ENCODE measurements at regions not wholly inside any gene's neighbourhood (a gene's known extent, or its start where the extent isn't known, plus 50 kb on each side); places are given as distances from the start of the nearest gene placed in this dataset.

DNA sequence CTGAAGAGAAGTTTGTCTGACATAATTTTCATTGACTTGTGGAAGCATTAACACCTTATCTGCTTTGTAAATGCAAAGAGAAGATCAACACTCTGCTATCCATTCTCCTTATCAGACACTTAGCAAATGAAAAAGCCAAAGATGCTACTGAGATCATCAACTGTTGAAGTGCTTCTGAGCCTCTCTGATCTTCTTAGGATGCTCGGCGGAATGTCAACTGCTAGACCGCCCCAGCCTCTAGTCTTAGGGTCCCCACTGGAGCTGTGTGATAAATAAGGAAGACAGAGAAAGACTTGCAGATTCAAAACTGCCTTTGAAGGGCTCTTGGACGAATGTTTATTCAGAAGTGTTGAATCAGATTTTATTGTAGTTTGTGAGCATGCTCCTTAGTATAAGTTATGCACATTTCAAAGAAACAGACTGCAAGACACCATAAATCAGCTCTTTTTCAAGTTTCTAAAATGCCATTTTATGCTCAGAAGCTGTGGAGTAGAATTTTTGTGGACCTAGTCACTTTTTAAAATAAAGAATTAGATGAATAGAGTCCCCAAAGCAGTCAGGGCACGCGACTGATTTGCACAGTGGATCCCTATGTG lies 197.9 kb downstream of the DIRAS2 start:
- intact Hi-C loops (cut with micrococcal nuclease; ENCODE audit: unreplicated experiment), result no loop called here
- H3K27ac Mint-ChIP-seq (ENCODE audit: unreplicated experiment), result no peak overlapping the region
- CTCF ChIA-PET, result no interaction called here

DNA sequence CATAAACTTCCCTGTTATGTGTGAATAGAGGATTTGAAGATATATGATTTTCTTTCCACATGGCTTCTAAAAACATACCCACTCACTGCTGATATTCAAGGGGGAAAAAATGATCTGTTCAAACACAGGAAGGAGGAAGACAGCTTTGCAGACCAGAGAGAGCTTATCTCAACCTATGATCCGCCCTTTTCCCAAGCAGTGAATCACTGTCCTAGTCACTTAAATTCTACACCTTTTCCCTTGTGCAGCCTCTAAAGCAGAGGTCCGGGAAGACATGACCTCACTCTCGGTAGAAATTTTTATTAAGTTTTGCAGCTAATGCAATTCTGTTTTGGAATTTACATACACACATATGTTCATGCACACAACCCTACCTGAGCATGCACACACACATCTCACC lies 197.2 kb downstream of the DIRAS2 start:
- Mint-ChIP-seq H3K36me3 (ENCODE audit: insufficient read depth, unreplicated experiment) (no peaks in the 10 kb centered on the region), H3K9me3 (ENCODE audit: unreplicated experiment) (no peaks in the 10 kb centered on the region), H3K4me1 (ENCODE audit: low read depth, unreplicated experiment) (peaks cover 9% of the 10 kb centered on the region), H3K27me3 (ENCODE audit: insufficient read depth, unreplicated experiment) (no peaks in the 10 kb centered on the region), H3K27ac (ENCODE audit: unreplicated experiment) (no peak overlapping the region), H3K4me3 (ENCODE audit: unreplicated experiment) (no peak overlapping the region)
- TF ChIP-seq, protein P1, sequence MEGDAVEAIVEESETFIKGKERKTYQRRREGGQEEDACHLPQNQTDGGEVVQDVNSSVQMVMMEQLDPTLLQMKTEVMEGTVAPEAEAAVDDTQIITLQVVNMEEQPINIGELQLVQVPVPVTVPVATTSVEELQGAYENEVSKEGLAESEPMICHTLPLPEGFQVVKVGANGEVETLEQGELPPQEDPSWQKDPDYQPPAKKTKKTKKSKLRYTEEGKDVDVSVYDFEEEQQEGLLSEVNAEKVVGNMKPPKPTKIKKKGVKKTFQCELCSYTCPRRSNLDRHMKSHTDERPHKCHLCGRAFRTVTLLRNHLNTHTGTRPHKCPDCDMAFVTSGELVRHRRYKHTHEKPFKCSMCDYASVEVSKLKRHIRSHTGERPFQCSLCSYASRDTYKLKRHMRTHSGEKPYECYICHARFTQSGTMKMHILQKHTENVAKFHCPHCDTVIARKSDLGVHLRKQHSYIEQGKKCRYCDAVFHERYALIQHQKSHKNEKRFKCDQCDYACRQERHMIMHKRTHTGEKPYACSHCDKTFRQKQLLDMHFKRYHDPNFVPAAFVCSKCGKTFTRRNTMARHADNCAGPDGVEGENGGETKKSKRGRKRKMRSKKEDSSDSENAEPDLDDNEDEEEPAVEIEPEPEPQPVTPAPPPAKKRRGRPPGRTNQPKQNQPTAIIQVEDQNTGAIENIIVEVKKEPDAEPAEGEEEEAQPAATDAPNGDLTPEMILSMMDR (IDR thresholded peaks at IDR 0.05; ENCODE audit: insufficient read depth in 1 of 2, low read depth in 1 of 2, low read length in 1 of 2, severe bottlenecking in 1 of 2, unreplicated experiment in 1 of 2), result no peak
- BruUV-seq (replicated peaks), result no TSS peak
- ChIA-PET POLR2A (no interaction called here), CTCF (no interaction called here)
- H3K9me3 ChIP-seq, result no peaks in the 10 kb centered on the region
- no peaks in the 10 kb centered on the region for H3K4me1 ChIP-seq
- H3K36me3 ChIP-seq (ENCODE audit: control insufficient read depth, insufficient read depth, low read length), result no peaks in the 10 kb centered on the region
- no peak overlapping the region for H3K4me3 ChIP-seq (ENCODE audit: low read depth, low read length)
- DNase-seq, result no peak
- H3K27me3 ChIP-seq (replicated peaks; ENCODE audit: control insufficient read depth, insufficient read depth, low read length), result no peaks in the 10 kb centered on the region
- intact Hi-C loops (cut with micrococcal nuclease; ENCODE audit: unreplicated experiment), result no loop called here

More for the DNA sequence above, 197.9 kb downstream of the DIRAS2 start:
- Histone ChIP-seq H3K27me3 (replicated peaks; ENCODE audit: control insufficient read depth, insufficient read depth, low read length) (no peaks in the 10 kb centered on the region), H3K36me3 (ENCODE audit: control insufficient read depth, insufficient read depth, low read length) (no peaks in the 10 kb centered on the region), H3K4me3 (ENCODE audit: low read depth, low read length) (no peak overlapping the region), H3K9me3 (no peaks in the 10 kb centered on the region), H3K4me1 (no peaks in the 10 kb centered on the region)
- BruUV-seq (replicated peaks), result no TSS peak
- H3K36me3 Mint-ChIP-seq (ENCODE audit: insufficient read depth, unreplicated experiment), result no peaks in the 10 kb centered on the region
- POLR2A ChIA-PET, result no interaction called here
- no peaks in the 10 kb centered on the region for H3K27me3 Mint-ChIP-seq (ENCODE audit: insufficient read depth, unreplicated experiment)
- peaks cover 4% of the 10 kb centered on the region for H3K9me3 Mint-ChIP-seq (ENCODE audit: unreplicated experiment)
- TF ChIP-seq, protein P1 (IDR thresholded peaks at IDR 0.05; ENCODE audit: insufficient read depth in 1 of 2, low read depth in 1 of 2, low read length in 1 of 2, severe bottlenecking in 1 of 2, unreplicated experiment in 1 of 2), result no peak
- DNase-seq, result no peak
- no peak overlapping the region for H3K4me3 Mint-ChIP-seq (ENCODE audit: unreplicated experiment)
- H3K4me1 Mint-ChIP-seq (ENCODE audit: low read depth, unreplicated experiment), result peaks cover 9% of the 10 kb centered on the region

DNA sequence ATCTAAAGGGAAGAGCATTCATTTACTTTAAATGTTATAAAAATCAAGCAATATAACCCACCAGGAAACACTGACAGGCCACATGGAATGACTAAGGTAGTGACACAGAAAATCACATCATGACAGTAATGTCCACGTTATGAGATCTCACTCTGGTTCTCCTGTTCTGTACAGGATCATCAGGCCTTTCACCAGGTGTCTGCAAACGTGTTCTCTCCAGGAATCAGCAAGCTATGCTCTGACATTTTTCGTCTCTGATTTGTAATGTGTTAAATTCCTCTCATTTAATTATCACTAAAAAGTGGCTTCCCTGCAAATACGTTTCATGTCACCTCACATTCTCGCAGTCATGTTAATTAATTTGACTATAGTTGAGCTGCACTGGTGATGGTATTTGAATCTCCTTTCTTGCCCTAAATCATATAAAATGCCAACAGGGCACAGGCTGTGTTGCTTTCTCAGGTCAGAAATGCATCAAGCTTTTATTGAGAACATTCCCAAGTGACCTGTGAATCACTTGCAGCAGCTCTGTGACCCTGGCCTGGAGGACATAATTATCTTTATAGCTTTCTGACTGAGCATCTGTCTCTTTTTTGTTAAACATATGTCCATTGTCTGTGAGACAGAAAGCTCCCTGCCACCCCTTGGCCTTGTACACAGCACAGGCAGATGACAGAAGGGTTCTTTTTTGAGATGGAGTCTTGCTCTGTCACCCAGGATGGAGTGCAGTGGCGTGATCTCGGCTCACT lies 196.2 kb downstream of the DIRAS2 start:
- no TSS peak for BruUV-seq (replicated peaks)
- CTCF ChIA-PET, result no interaction called here

More for the DNA sequence above, 196.2 kb downstream of the DIRAS2 start:
- Mint-ChIP-seq H3K4me1 (ENCODE audit: low read depth, unreplicated experiment) (peaks cover 9% of the 10 kb centered on the region), H3K27me3 (ENCODE audit: insufficient read depth, unreplicated experiment) (no peaks in the 10 kb centered on the region), H3K4me3 (ENCODE audit: unreplicated experiment) (no peak overlapping the region), H3K27ac (ENCODE audit: unreplicated experiment) (no peak overlapping the region), H3K36me3 (ENCODE audit: insufficient read depth, unreplicated experiment) (no peaks in the 10 kb centered on the region), H3K9me3 (ENCODE audit: unreplicated experiment) (no peaks in the 10 kb centered on the region)
- POLR2A ChIA-PET, result no interaction called here
- Histone ChIP-seq H3K36me3 (ENCODE audit: control insufficient read depth, insufficient read depth, low read length) (no peaks in the 10 kb centered on the region), H3K4me1 (no peaks in the 10 kb centered on the region), H3K4me3 (ENCODE audit: low read depth, low read length) (no peak overlapping the region), H3K27me3 (replicated peaks; ENCODE audit: control insufficient read depth, insufficient read depth, low read length) (no peaks in the 10 kb centered on the region), H3K9me3 (no peaks in the 10 kb centered on the region)
- DNase-seq, result no peak
- intact Hi-C loops (cut with micrococcal nuclease; ENCODE audit: unreplicated experiment), result no loop called here
- TF ChIP-seq, protein P1 (IDR thresholded peaks at IDR 0.05; ENCODE audit: insufficient read depth in 1 of 2, low read depth in 1 of 2, low read length in 1 of 2, severe bottlenecking in 1 of 2, unreplicated experiment in 1 of 2), result no peak

Data from Caco-2 (cell line).